Fibroblast of the aortic adventitia (primary cell): ENCODE measurements at regions not wholly inside any gene's neighbourhood (a gene's known extent, or its start where the extent isn't known, plus 50 kb on each side); places are given as distances from the start of the nearest gene placed in this dataset.
"Not testable (repeated sequence)": the region's sequence is repeated elsewhere in the genome, so short reads cannot be mapped to it uniquely, and the experiment has no call there.

Experiments used
- DNase-seq: peaks from one replicate; pipeline ENCODE4 v3.0.0-alpha.2; 2010; ENCODE audit warnings: low read depth
- H3K4me3 ChIP-seq: 2 replicates; pipeline ENCODE4 v1.5.1; 2011; ENCODE audit warnings: low read depth, mild to moderate bottlenecking, control low read depth, low read length, moderate library complexity
- TF ChIP-seq, protein P1 (sequence below): IDR thresholded peaks from 2 replicates; pipeline ENCODE4 v1.5.1; 2011; ENCODE audit warnings: mild to moderate bottlenecking, low read length, control low read depth, inconsistent platforms; ENCODE audit not compliant: insufficient read depth

GRCh38 chr4:164087733-164088132, 593.2 kb downstream of the TMA16 start:
- no peak overlapping the region for H3K4me3 ChIP-seq
- TF ChIP-seq, protein P1, sequence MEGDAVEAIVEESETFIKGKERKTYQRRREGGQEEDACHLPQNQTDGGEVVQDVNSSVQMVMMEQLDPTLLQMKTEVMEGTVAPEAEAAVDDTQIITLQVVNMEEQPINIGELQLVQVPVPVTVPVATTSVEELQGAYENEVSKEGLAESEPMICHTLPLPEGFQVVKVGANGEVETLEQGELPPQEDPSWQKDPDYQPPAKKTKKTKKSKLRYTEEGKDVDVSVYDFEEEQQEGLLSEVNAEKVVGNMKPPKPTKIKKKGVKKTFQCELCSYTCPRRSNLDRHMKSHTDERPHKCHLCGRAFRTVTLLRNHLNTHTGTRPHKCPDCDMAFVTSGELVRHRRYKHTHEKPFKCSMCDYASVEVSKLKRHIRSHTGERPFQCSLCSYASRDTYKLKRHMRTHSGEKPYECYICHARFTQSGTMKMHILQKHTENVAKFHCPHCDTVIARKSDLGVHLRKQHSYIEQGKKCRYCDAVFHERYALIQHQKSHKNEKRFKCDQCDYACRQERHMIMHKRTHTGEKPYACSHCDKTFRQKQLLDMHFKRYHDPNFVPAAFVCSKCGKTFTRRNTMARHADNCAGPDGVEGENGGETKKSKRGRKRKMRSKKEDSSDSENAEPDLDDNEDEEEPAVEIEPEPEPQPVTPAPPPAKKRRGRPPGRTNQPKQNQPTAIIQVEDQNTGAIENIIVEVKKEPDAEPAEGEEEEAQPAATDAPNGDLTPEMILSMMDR, result no peak

GRCh38 chr4:164095313-164096110, 601.0 kb downstream of the TMA16 start:
- no peak for DNase-seq
- no peak overlapping the region for H3K4me3 ChIP-seq
- TF ChIP-seq, protein P1, result no peak

More at GRCh38 chr4:164087733-164088132, 593.2 kb downstream of the TMA16 start:
- DNase-seq, result no peak

DNA sequence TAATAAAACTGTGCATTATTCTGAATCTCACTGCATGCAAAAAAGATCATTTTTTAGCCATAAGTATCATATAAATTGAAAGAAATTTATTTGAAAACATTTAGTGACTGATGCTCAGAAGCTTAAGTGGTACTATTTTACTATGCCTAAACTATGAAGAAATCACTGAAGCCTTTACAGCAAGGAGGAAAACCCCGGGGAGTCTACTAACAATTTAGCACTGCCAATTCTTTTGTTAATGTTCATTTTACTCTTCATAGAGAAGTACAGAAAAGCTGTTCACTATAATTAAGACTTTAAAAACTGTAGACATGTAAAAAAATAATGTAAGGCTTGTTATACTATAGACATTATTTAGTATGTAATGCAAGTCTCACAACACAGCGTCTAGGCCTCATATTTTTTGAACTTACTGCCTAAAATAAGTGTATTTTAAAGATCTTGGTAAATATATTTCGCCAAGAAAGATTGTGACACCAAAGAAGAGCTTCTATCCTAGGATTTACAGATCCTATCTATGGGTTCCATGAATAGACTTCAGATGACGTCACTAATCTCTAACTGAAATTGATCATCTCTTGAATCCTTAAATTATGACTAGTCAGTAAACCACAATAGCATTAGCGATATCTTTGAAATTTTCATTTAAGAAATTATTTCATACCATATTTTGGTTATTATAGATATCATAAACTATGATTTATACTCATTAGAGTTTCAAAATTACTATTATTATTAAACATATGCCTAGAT, 602.5 kb downstream of the TMA16 start:
- no peak overlapping the region for H3K4me3 ChIP-seq
- no peak for DNase-seq
- TF ChIP-seq, protein P1, result no peak

DNA sequence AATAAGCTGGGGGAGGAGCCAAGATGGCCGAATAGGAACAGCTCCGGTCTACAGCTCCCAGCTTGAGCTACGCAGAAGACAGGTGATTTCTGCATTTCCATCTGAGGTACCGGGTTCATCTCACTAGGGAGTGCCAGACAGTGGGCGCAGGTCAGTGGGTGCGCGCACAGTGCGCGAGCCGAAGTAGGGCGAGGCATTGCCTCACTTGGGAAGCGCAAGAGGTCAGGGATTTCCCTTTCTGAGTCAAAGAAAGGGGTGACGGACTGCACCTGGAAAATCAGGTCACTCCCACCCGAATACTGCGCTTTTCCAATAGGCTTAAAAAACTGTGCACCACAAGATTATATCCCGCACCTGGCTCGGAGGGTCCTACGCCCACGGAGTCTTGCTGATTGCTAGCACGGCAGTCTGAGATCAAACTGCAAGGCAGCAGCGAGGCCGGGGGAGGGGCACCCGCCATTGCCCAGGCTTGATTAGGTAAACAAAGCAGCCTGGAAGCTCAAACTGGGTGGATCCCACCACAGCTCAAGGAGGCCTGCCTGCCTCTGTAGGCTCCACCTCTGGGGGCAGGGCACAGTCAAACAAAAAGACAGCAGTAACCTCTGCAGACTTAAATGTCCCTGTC, 606.4 kb downstream of the TMA16 start:
- DNase-seq, result not testable (repeated sequence)

GRCh38 chr4:164108971-164109370, 614.5 kb downstream of the TMA16 start:
- TF ChIP-seq, protein P1, result no peak
- DNase-seq, result no peak
- H3K4me3 ChIP-seq, result no peak overlapping the region

More for the DNA sequence above, 606.4 kb downstream of the TMA16 start:
- not testable (repeated sequence) for H3K4me3 ChIP-seq

GRCh38 chr4:164109503-164109902, 615.0 kb downstream of the TMA16 start:
- H3K4me3 ChIP-seq, result no peak overlapping the region
- no peak for DNase-seq
- TF ChIP-seq, protein P1, result no peak

DNA sequence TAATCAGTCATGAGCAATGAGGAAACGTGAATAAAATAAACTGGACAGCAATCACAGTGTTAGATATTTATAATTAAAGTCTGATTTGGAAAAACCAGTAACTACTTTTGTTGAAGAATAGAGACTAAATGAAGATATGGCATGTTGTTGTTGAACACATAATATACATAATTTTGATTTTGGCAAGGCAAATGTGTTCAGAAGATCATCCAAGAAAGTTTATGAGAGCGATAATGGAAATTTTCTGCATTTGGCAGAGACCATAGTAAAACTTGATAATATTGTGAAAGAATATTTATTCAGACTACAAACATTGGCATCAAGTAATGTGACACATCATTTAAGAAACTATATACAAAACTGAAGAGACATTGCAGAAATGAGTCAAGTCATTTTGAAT, 620.7 kb downstream of the TMA16 start:
- TF ChIP-seq, protein P1, result no peak
- H3K4me3 ChIP-seq, result no peak overlapping the region
- no peak for DNase-seq
